Esophagus muscularis mucosa (tissue), 3 donors: ENCODE measurements at regions not wholly inside any gene's neighbourhood (a gene's known extent, or its start where the extent isn't known, plus 50 kb on each side); places are given as distances from the start of the nearest gene placed in this dataset.

Experiments used
- CTCF ChIP-seq, 3 experiments: fragments of 200-600 bp in 2 of 3; fragments of 450-650 bp in 1 of 3; sonication (generic) in 2 of 3; IDR thresholded peaks; one replicate each; pipeline ENCODE4 v1.5.1; 2017 to 2019; ENCODE audit warnings: antibody characterized with exemption in 3 of 3, mild to moderate bottlenecking in 2 of 3, moderate library complexity in 1 of 3
- POLR2A ChIP-seq: fragments of 450-650 bp; IDR thresholded peaks from one replicate; pipeline ENCODE4 v1.6.1; 2017; ENCODE audit warnings: antibody characterized with exemption, moderate library complexity, mild to moderate bottlenecking, low read depth

DNA sequence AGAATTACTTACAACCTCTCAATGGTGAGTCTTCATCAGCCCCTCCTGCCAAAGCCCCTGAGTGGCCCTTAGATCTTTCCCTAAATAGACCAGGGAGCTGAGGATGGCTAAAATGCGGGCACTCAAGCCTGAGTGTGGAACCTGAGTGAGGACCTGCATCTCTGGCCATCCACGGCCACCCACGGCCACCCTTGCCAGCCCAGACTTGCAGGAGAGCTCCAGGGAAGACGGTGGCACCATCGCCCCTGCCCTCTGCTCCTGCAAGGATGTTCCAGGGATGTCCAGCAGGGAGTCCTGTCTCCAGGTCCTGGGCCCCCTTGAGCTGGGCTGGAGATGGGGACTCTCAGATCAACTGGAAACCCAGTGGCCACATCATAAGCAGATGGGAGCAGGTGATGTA lies 68.2 kb upstream of the OLFM1 start:
- TF ChIP-seq POLR2A (no peak), CTCF (IDR thresholded peaks at IDR 0.05) (no peak)
